Vagina (tissue), 2 donors: ENCODE measurements at regions not wholly inside any gene's neighbourhood (a gene's known extent, or its start where the extent isn't known, plus 50 kb on each side); places are given as distances from the start of the nearest gene placed in this dataset.

Source experiments
- POLR2AphosphoS5 ChIP-seq, 2 donors: sonication (generic); formaldehyde crosslinking; IDR thresholded peaks; one replicate each; pipeline ENCODE4 v1.9.0; 2017; ENCODE audit warnings: antibody characterized with exemption in 2 of 2, mild to moderate bottlenecking in 2 of 2, low read depth in 1 of 2; ENCODE audit not compliant: insufficient read depth in 1 of 2
- TF ChIP-seq, protein P1 (sequence below), 3 experiments: fragments of 450-650 bp in 2 of 3; fragments of 200-600 bp in 1 of 3; sonication (generic) in 1 of 3; IDR thresholded peaks; one replicate each; pipeline ENCODE4 v1.5.1; 2017 to 2019; ENCODE audit warnings: antibody characterized with exemption in 3 of 3, mild to moderate bottlenecking in 2 of 3, moderate library complexity in 2 of 3

GRCh38 chr2:217325251-217325650 is 465.4 kb upstream of the TNP1 start:
- TF ChIP-seq, protein P1, sequence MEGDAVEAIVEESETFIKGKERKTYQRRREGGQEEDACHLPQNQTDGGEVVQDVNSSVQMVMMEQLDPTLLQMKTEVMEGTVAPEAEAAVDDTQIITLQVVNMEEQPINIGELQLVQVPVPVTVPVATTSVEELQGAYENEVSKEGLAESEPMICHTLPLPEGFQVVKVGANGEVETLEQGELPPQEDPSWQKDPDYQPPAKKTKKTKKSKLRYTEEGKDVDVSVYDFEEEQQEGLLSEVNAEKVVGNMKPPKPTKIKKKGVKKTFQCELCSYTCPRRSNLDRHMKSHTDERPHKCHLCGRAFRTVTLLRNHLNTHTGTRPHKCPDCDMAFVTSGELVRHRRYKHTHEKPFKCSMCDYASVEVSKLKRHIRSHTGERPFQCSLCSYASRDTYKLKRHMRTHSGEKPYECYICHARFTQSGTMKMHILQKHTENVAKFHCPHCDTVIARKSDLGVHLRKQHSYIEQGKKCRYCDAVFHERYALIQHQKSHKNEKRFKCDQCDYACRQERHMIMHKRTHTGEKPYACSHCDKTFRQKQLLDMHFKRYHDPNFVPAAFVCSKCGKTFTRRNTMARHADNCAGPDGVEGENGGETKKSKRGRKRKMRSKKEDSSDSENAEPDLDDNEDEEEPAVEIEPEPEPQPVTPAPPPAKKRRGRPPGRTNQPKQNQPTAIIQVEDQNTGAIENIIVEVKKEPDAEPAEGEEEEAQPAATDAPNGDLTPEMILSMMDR (IDR thresholded peaks at IDR 0.05), result no peak
- TF ChIP-seq POLR2AphosphoS5 (IDR thresholded peaks at IDR 0.05; ENCODE audit: insufficient read depth in 1 of 2, low read depth in 1 of 2), result no peak
